Epithelial cell of proximal tubule (primary cell): ENCODE measurements at regions not wholly inside any gene's neighbourhood (a gene's known extent, or its start where the extent isn't known, plus 50 kb on each side); places are given as distances from the start of the nearest gene placed in this dataset.
A peak's percentile ranks its signal among the peaks of the same experiment; 100 is the strongest.

Experiments
- DNase-seq: peaks from one replicate; pipeline ENCODE4 v3.0.0-alpha.2; 2011; ENCODE audit warnings: low read depth
- H3K4me3 ChIP-seq: 2 replicates; pipeline ENCODE4 v1.5.1; 2011; ENCODE audit warnings: low read depth, mild to moderate bottlenecking, low read length
- TF ChIP-seq, protein P1 (sequence below): conservative IDR thresholded peaks from 2 replicates; pipeline ENCODE4 v1.5.1; 2012; ENCODE audit warnings: low read depth, mild to moderate bottlenecking, low read length

DNA sequence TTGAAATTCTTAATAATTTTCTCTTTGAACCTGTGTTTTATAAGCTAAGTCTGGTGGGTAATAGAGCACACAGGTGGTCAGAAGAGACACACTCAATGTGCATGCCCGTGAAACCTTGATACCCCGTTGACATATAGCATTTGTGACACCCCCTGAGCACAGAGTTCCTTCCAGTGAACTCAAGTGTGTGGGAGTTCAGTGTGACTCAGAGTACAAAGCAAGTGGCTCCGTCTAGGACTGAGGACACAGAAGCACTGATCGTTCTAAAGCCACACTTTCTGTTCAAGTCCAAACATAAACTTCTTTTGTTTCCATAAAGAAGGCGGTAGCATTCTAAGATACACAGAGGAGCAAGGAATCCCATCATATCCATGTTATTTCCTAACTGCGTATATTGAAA, 523.6 kb downstream of the PID1 start:
- peak overlapping the region; percentile 14 for H3K4me3 ChIP-seq
- no peak for DNase-seq
- TF ChIP-seq, protein P1, sequence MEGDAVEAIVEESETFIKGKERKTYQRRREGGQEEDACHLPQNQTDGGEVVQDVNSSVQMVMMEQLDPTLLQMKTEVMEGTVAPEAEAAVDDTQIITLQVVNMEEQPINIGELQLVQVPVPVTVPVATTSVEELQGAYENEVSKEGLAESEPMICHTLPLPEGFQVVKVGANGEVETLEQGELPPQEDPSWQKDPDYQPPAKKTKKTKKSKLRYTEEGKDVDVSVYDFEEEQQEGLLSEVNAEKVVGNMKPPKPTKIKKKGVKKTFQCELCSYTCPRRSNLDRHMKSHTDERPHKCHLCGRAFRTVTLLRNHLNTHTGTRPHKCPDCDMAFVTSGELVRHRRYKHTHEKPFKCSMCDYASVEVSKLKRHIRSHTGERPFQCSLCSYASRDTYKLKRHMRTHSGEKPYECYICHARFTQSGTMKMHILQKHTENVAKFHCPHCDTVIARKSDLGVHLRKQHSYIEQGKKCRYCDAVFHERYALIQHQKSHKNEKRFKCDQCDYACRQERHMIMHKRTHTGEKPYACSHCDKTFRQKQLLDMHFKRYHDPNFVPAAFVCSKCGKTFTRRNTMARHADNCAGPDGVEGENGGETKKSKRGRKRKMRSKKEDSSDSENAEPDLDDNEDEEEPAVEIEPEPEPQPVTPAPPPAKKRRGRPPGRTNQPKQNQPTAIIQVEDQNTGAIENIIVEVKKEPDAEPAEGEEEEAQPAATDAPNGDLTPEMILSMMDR: no peak

- H3K4me3 ChIP-seq: no peak overlapping the region
- TF ChIP-seq, protein P1: no peak
- DNase-seq: no peak
Measured at GRCh38 chr2:228738671-228739380, 532.3 kb downstream of the PID1 start.

DNA sequence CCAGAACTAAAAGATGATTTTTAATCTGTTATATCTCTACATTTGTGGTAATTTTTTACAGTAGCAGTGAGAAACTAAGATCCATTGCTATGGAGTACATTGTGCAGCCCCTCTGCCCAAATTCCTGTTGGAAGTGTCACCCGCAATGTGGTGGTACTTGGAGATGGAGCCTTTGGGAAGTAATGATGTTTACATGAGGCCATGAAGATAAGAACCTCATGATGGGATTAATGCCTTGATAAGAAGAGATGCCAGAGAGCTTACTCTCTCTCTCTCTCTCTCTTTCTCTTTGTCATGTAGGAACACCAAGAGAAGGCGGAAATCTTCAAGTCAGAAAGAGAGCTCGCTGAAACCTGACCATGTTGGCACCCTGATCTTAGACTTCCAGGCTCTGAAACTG, 535.4 kb downstream of the PID1 start:
- TF ChIP-seq, protein P1: no peak
- no peak overlapping the region for H3K4me3 ChIP-seq
- DNase-seq: no peak

GRCh38 chr2:228731517-228731916, 539.6 kb downstream of the PID1 start:
- no peak overlapping the region for H3K4me3 ChIP-seq
- TF ChIP-seq, protein P1: no peak
- DNase-seq: peak; percentile 93

DNA sequence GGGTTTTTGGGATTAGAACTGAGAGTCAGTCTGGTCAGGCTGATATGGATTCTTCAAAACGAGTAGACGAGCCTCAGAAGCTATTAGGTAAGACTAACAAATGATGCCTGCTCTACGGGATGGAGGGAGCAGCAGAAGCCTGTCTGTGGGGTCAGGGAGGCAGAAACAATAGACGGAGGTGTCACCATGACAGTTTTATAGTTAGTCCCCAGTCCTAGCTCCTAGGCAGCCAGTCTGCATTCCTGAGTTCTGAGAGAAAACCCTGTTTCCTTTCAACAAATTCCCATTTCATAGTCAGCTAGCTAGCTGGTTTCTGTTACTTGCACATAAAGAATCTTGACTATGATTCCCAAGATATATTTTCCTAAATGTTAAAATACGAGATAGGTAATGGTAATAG, 542.1 kb downstream of the PID1 start:
- no peak overlapping the region for H3K4me3 ChIP-seq
- TF ChIP-seq, protein P1: no peak
- no peak for DNase-seq

DNA sequence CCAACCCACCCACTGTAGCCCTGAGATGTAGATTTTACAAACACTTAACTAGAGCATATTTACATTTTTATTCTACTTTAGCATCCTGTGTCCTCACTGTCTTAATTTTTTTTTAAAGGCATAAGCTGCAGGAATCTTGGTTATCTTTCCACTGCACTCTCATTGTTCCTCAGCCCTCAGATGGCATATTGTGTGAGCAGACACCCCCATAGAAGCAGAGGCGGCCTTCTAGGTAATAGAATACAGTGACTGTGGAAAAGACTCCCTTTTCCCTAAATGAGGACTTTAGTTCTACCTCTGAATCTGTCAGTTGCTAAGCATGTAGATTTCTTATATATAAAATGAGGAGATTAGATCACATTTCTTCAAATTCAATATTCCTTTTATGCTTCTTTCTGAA, 543.5 kb upstream of the SPHKAP start:
- H3K4me3 ChIP-seq: no peak overlapping the region
- TF ChIP-seq, protein P1: no peak
- DNase-seq: no peak

DNA sequence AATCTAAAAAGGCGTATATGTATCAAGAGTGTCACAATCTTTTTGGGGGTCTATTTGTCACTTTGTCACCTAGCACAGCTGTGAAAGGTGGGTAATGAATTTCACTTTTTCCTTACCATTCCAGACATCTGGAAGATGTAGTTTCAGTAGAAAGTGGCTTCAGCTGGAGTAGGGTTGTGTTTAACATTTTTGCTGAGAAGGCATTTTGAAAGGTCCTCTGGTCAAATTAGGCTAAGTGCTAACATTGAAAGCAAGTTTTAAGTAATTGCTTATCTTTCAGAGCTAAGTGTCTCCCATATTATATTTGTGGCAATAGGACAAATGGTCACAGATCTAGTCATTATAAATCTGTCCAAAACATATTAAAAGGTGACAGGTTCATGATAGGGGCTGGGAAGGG, 542.1 kb upstream of the SPHKAP start:
- H3K4me3 ChIP-seq: no peak overlapping the region
- DNase-seq: no peak
- TF ChIP-seq, protein P1: no peak
